H1 (cell line): ENCODE measurements at regions not wholly inside any gene's neighbourhood (a gene's known extent, or its start where the extent isn't known, plus 50 kb on each side); places are given as distances from the start of the nearest gene placed in this dataset.

Source experiments
- CTCF ChIA-PET: fragments of 300-600 bp; sonication (Branson Sonifier 250); formaldehyde crosslinking; loops from one replicate; lab custom pipeline; 2021; ENCODE audit not compliant: partially characterized antibody; lab: Charles Lee
- POLR2A ChIA-PET: fragments of 300-600 bp; sonication (Branson Sonifier 250); formaldehyde crosslinking; loops from one replicate; lab custom pipeline; 2021; ENCODE audit warnings: inconsistent platforms; ENCODE audit not compliant: partially characterized antibody; lab: Charles Lee
- DNase-seq, 2 experiments: peaks; one replicate each; pipeline versions ENCODE4 v3.0.0 to v3.0.0-alpha.2; 2010 to 2022; ENCODE audit warnings: low spot score in 2 of 2, low read depth in 1 of 2, mixed read lengths in 1 of 2
- FAIRE-seq: peaks from 2 replicates; lab custom pipeline; 2011; peaks lifted over from hg19 to GRCh38; lab: Jason Lieb, UNC
- H2AFZ ChIP-seq: 2 replicates; pipeline ENCODE4 v1.8.1; 2012; ENCODE audit warnings: low read length, inconsistent platforms
- H2AK5ac ChIP-seq: 2 replicates; pipeline ENCODE4 v1.6.1; 2013; ENCODE audit warnings: low read depth, low read length
- H2BK120ac ChIP-seq: replicated peaks from 2 replicates; pipeline ENCODE3; 2013; ENCODE audit warnings: low read depth, low read length, inconsistent platforms
- H2BK12ac ChIP-seq: 2 replicates; pipeline ENCODE4 v1.6.1; 2013; ENCODE audit warnings: low read depth, low read length
- H2BK15ac ChIP-seq: 2 replicates; pipeline ENCODE4 v1.6.1; 2013; ENCODE audit warnings: low read length
- H2BK20ac ChIP-seq: 2 replicates; pipeline ENCODE4 v1.6.1; 2013; ENCODE audit warnings: low read length
- H2BK5ac ChIP-seq: 2 replicates; pipeline ENCODE4 v1.6.1; 2013; ENCODE audit warnings: low read depth, low read length
- H3K14ac ChIP-seq: 2 replicates; pipeline ENCODE4 v1.6.1; 2013; ENCODE audit warnings: inconsistent platforms; ENCODE audit not compliant: insufficient read length
- H3K18ac ChIP-seq: 2 replicates; pipeline ENCODE4 v1.6.1; 2013; ENCODE audit warnings: low read length; ENCODE audit errors: extremely low read depth
- H3K23ac ChIP-seq: 2 replicates; pipeline ENCODE4 v1.6.1; 2013; ENCODE audit warnings: inconsistent platforms; ENCODE audit not compliant: insufficient read length
- H3K23me2 ChIP-seq: 2 replicates; pipeline ENCODE4 v1.6.1; 2013; ENCODE audit warnings: low read depth, low read length
- H3K27ac ChIP-seq: 2 replicates; pipeline ENCODE4 v1.6.1; 2011; ENCODE audit warnings: low read depth, low read length, inconsistent platforms
- H3K27me3 ChIP-seq, 4 experiments: replicated peaks in 1 of 4; 1 replicate in 1 of 4; 2 replicates in 3 of 4; pipeline versions ENCODE4 v1.6.1 to v1.8.1; 2011 to 2013; ENCODE audit warnings: low read length in 3 of 4, mild to moderate bottlenecking in 3 of 4, inconsistent platforms in 2 of 4, mixed read lengths in 2 of 4, moderate library complexity in 1 of 4; ENCODE audit not compliant: control insufficient read depth in 3 of 4, insufficient read depth in 3 of 4; ENCODE audit errors: extremely low read depth in 1 of 4
- H3K36me3 ChIP-seq, 4 experiments: 2 replicates each; pipeline versions ENCODE4 v1.6.1 to v1.8.1; 2011 to 2013; ENCODE audit warnings: mild to moderate bottlenecking in 4 of 4, low read length in 3 of 4, moderate library complexity in 2 of 4, control low read depth in 1 of 4, inconsistent platforms in 1 of 4; ENCODE audit not compliant: insufficient read depth in 4 of 4, control insufficient read depth in 2 of 4
- H3K4ac ChIP-seq: replicated peaks from 2 replicates; pipeline ENCODE3; 2013; ENCODE audit warnings: low read length, low read depth, mixed read lengths, inconsistent platforms; ENCODE audit not compliant: insufficient read length
- H3K4me1 ChIP-seq, 4 experiments: replicated peaks in 1 of 4; 1 replicate in 1 of 4; 2 replicates in 3 of 4; pipeline versions ENCODE4 v1.6.1 to v1.8.1; 2011 to 2013; ENCODE audit warnings: low read length in 3 of 4, inconsistent platforms in 2 of 4, mixed read lengths in 1 of 4; ENCODE audit not compliant: insufficient read depth in 4 of 4, control insufficient read depth in 3 of 4
- H3K4me2 ChIP-seq, 2 experiments: 2 replicates each; pipeline versions ENCODE4 v1.6.1 to v1.8.1; 2011 to 2013; ENCODE audit warnings: low read depth in 2 of 2, low read length in 2 of 2, control low read depth in 1 of 2, inconsistent platforms in 1 of 2, mild to moderate bottlenecking in 1 of 2; ENCODE audit not compliant: insufficient read depth in 1 of 2
- H3K4me3 ChIP-seq, 4 experiments: fragments of 200-600, 300-600 bp in 1 of 4; sonication (generic), shearing (Covaris generic), sonication (Bioruptor Twin) in 1 of 4; 2 replicates each; pipeline versions ENCODE4 v1.5.1 to v1.8.1; 2011 to 2016; ENCODE audit warnings: low read length in 4 of 4, low read depth in 3 of 4, control low read depth in 2 of 4, inconsistent platforms in 2 of 4, mild to moderate bottlenecking in 2 of 4, mixed read lengths in 1 of 4, moderate library complexity in 1 of 4; ENCODE audit not compliant: insufficient read depth in 2 of 4; ENCODE audit errors: extremely low read depth in 1 of 4
- H3K56ac ChIP-seq: replicated peaks from 2 replicates; pipeline ENCODE3; 2013; ENCODE audit warnings: low read depth, mild to moderate bottlenecking, mixed read lengths, low read length, inconsistent platforms; ENCODE audit not compliant: insufficient read length
- H3K79me1 ChIP-seq: 2 replicates; pipeline ENCODE4 v1.6.1; 2013; ENCODE audit warnings: low read depth, low read length, control low read depth
- H3K79me2 ChIP-seq, 2 experiments: 2 replicates each; pipeline versions ENCODE4 v1.6.1 to v1.8.1; 2012 to 2013; ENCODE audit warnings: low read length in 2 of 2, mild to moderate bottlenecking in 2 of 2, inconsistent platforms in 1 of 2; ENCODE audit not compliant: insufficient read depth in 2 of 2, control insufficient read depth in 1 of 2
- H3K9ac ChIP-seq, 4 experiments: replicated peaks in 1 of 4; 1 replicate in 1 of 4; 2 replicates in 3 of 4; pipeline versions ENCODE4 v1.6.1 to v1.8.1; 2011 to 2013; ENCODE audit warnings: low read depth in 3 of 4, low read length in 3 of 4, control low read depth in 2 of 4, mild to moderate bottlenecking in 2 of 4, moderate library complexity in 2 of 4, inconsistent platforms in 1 of 4; ENCODE audit errors: extremely low read depth in 1 of 4
- H3K9me3 ChIP-seq, 2 experiments: 2 replicates each; pipeline versions ENCODE4 v1.6.1 to v1.8.1; 2012 to 2013; ENCODE audit warnings: mild to moderate bottlenecking in 2 of 2, moderate library complexity in 2 of 2, control low read depth in 1 of 2, inconsistent platforms in 1 of 2, low read depth in 1 of 2, low read length in 1 of 2, mixed read lengths in 1 of 2; ENCODE audit not compliant: insufficient read depth in 2 of 2
- H4K20me1 ChIP-seq, 2 experiments: replicated peaks in 1 of 2; 2 replicates each; pipeline versions ENCODE3 to v1.8.1; 2011 to 2013; ENCODE audit warnings: inconsistent platforms in 2 of 2, low read length in 2 of 2, mild to moderate bottlenecking in 1 of 2; ENCODE audit not compliant: insufficient read depth in 2 of 2, control insufficient read depth in 1 of 2
- H4K5ac ChIP-seq: 2 replicates; pipeline ENCODE4 v1.6.1; 2013; ENCODE audit warnings: low read length, low read depth, mixed read lengths, inconsistent platforms; ENCODE audit not compliant: insufficient read length
- H4K8ac ChIP-seq: 2 replicates; pipeline ENCODE4 v1.8.0; 2013; ENCODE audit warnings: mild to moderate bottlenecking, moderate library complexity, low read length, inconsistent platforms; ENCODE audit not compliant: insufficient read depth; ENCODE audit errors: extremely low read depth
- H4K91ac ChIP-seq: replicated peaks from 2 replicates; pipeline ENCODE3; 2013; ENCODE audit warnings: low read length, mixed read lengths, inconsistent platforms; ENCODE audit not compliant: insufficient read length
- BCL11A ChIP-seq, 2 experiments: IDR thresholded peaks; one replicate each; pipeline ENCODE4 v1.6.1; 2011; ENCODE audit warnings: low read depth in 2 of 2, low read length in 2 of 2, mild to moderate bottlenecking in 2 of 2
- CBX8 ChIP-seq: fragments of 300-800, 300-1000 bp; sonication (generic); IDR thresholded peaks from 2 replicates; pipeline ENCODE4 v1.7.1; 2016; ENCODE audit warnings: low read depth, low read length, borderline replicate concordance
- CTBP2 ChIP-seq: IDR thresholded peaks from 2 replicates; pipeline ENCODE4 v1.7.0; 2011; ENCODE audit warnings: borderline replicate concordance, mild to moderate bottlenecking, moderate library complexity, mixed read lengths, low read length; ENCODE audit not compliant: insufficient read depth, insufficient read length
- EP300 ChIP-seq, 2 experiments: IDR thresholded peaks; 1 replicate in 1 of 2; 2 replicates in 1 of 2; pipeline ENCODE4 v1.6.1; 2011 to 2012; ENCODE audit warnings: low read depth in 2 of 2, low read length in 2 of 2, mild to moderate bottlenecking in 2 of 2, borderline replicate concordance in 1 of 2, inconsistent platforms in 1 of 2, moderate library complexity in 1 of 2
- FOSL1 ChIP-seq: IDR thresholded peaks from 2 replicates; pipeline ENCODE4 v1.6.1; 2011; ENCODE audit warnings: mild to moderate bottlenecking, low read depth, low read length, moderate library complexity; ENCODE audit not compliant: insufficient read depth
- KDM5A ChIP-seq: fragments of 200-600 bp; IDR thresholded peaks from 2 replicates; pipeline ENCODE4 v1.7.1; 2012; ENCODE audit warnings: mild to moderate bottlenecking, low read length, inconsistent platforms, mixed read lengths
- NRF1 ChIP-seq: IDR thresholded peaks from 2 replicates; pipeline ENCODE4 v1.6.1; 2011; ENCODE audit warnings: mild to moderate bottlenecking, low read depth, low read length, improper control_type of control experiment
- RAD21 ChIP-seq, 2 experiments: IDR thresholded peaks in 1 of 2; conservative IDR thresholded peaks in 1 of 2; 2 replicates each; pipeline ENCODE4 v1.6.1; 2011; ENCODE audit warnings: low read depth in 2 of 2, low read length in 2 of 2, improper control_type of control experiment in 1 of 2, inconsistent platforms in 1 of 2, mild to moderate bottlenecking in 1 of 2, moderate library complexity in 1 of 2
- SIX5 ChIP-seq: IDR thresholded peaks from 2 replicates; pipeline ENCODE4 v1.6.1; 2011; ENCODE audit warnings: mild to moderate bottlenecking, low read depth, low read length
- SRF ChIP-seq: IDR thresholded peaks from 2 replicates; pipeline ENCODE4 v1.6.1; 2011; ENCODE audit warnings: mild to moderate bottlenecking, low read depth, low read length, moderate library complexity
- TAF1 ChIP-seq: IDR thresholded peaks from 2 replicates; pipeline ENCODE4 v1.6.1; 2011; ENCODE audit warnings: mild to moderate bottlenecking, low read depth, low read length
- YY1 ChIP-seq: IDR thresholded peaks from 2 replicates; pipeline ENCODE4 v1.6.1; 2011; ENCODE audit warnings: low read depth, mild to moderate bottlenecking, low read length
- WGBS, 2 experiments: shearing (Covaris generic) in 1 of 2; methylation state at CpG; one replicate each; pipeline versions ENCODE4 v1.1.6 to v1.1.7; 2013 to 2015; ENCODE audit warnings: low lambda C conversion rate in 2 of 2, mixed read lengths in 2 of 2, inconsistent platforms in 1 of 2, low coverage in 1 of 2, missing lambda C conversion rate in 1 of 2; ENCODE audit not compliant: insufficient replicate concordance in 2 of 2, insufficient coverage in 1 of 2, insufficient read length in 1 of 2; ENCODE audit errors: extremely low coverage in 1 of 2, missing lambda C conversion rate in 1 of 2; 5-methylcytosine and 5-hydroxymethylcytosine counted together
- TF ChIP-seq, protein P1 (sequence below): IDR thresholded peaks from 2 replicates; pipeline ENCODE4 v1.6.1; 2011; ENCODE audit warnings: low read depth, mild to moderate bottlenecking, low read length; ENCODE audit not compliant: insufficient read depth

DNA sequence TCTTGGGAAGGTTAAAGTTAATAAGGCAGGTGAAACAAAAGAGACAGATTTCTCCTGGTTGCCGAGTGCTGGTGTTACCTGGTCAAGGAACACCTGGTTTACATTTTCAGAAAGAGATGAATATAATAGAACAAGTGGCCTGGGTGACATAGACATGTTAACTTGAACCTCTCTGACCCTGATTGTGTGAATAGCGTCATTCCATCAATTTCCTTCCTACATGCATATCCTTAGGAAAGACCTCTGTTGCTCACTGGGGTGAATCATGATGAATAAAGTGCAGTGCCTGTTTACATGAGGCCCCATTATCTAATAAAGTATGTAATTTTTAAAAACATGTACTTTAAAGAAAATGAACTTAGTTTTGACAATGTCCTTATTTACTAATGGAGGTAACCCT lies 1822.9 kb upstream of the FLRT2 start:
- no peak for TF ChIP-seq CBX8
- no peak for TF ChIP-seq SRF
- no peak for TF ChIP-seq SIX5
- TF ChIP-seq CTBP2: no peak
- TF ChIP-seq BCL11A (IDR thresholded peaks at IDR 0.05; ENCODE audit: low read depth in 2 of 2, low read length in 2 of 2): no peak
- TF ChIP-seq NRF1: no peak
- TF ChIP-seq, protein P1, sequence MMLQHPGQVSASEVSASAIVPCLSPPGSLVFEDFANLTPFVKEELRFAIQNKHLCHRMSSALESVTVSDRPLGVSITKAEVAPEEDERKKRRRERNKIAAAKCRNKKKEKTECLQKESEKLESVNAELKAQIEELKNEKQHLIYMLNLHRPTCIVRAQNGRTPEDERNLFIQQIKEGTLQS: no peak
- TF ChIP-seq KDM5A: no peak
- no peak for TF ChIP-seq FOSL1
- no peak for TF ChIP-seq YY1
- TF ChIP-seq RAD21 (IDR thresholded peaks at IDR 0.05 in 1 of 2, conservative IDR thresholded peaks at IDR 0.05 in 1 of 2; ENCODE audit: low read depth in 2 of 2, low read length in 2 of 2): no peak
- no peak for TF ChIP-seq TAF1
- no peak for TF ChIP-seq EP300 (IDR thresholded peaks at IDR 0.05; ENCODE audit: borderline replicate concordance in 1 of 2, low read depth in 2 of 2, low read length in 2 of 2)
- Histone ChIP-seq H2BK5ac (no peak overlapping the region), H3K27ac (no peak overlapping the region), H4K91ac (no peak overlapping the region), H3K79me2 (no peaks in the 10 kb centered on the region), H2AFZ (no peak overlapping the region), H3K18ac (no peak overlapping the region), H3K4me2 (peak overlapping the region in 1 of 2 experiments; percentile 62; a peak in 2 of 4 replicates), H3K56ac (no peak overlapping the region), H3K4me1 (peaks cover 0 to 8% (median 4%) of the 10 kb centered on the region in 4 experiments; a peak in 2 of 7 replicates), H3K79me1 (no peaks in the 10 kb centered on the region), H3K4me3 (0 out of 8 replicates have a peak overlapping the region, but pooled peaks of 1 of the 4 experiments have one; percentile 10), H3K9ac (no peak overlapping the region), H2BK12ac (no peak overlapping the region), H2BK120ac (no peak overlapping the region), H4K20me1 (no peaks in the 10 kb centered on the region), H3K23me2 (no peaks in the 10 kb centered on the region), H3K14ac (no peak overlapping the region), H2BK15ac (no peak overlapping the region), H3K27me3 (no peaks in the 10 kb centered on the region), H4K5ac (no peak overlapping the region), H3K36me3 (no peaks in the 10 kb centered on the region), H3K9me3 (no peaks in the 10 kb centered on the region; a peak in 1 of 4 replicates), H3K23ac (no peak overlapping the region), H2BK20ac (no peak overlapping the region), H4K8ac (no peak overlapping the region), H3K4ac (no peak overlapping the region), H2AK5ac (no peak overlapping the region)
- FAIRE-seq (no peak), DNase-seq (no peak)
- CTCF ChIA-PET: no interaction called here
- 94% methylated on average over 2 of the region's 2 CpGs; no CpG with 5 or more reads in 1 of the 2 experiments for WGBS, 2 experiments
- POLR2A ChIA-PET: no interaction called here
